GM23248 (cell line): ENCODE measurements at regions not wholly inside any gene's neighbourhood (a gene's known extent, or its start where the extent isn't known, plus 50 kb on each side); places are given as distances from the start of the nearest gene placed in this dataset.

Source experiments
- EZH2 ChIP-seq: fragments of 200-600 bp; sonication (generic); IDR thresholded peaks from 2 replicates; pipeline ENCODE4 v1.6.1; 2018; ENCODE audit warnings: antibody characterized with exemption, mild to moderate bottlenecking; ENCODE audit not compliant: insufficient read depth, poor library complexity, severe bottlenecking
- EZH2phosphoT487 ChIP-seq: fragments of 200-600 bp; sonication (generic); IDR thresholded peaks from 2 replicates; pipeline ENCODE4 v1.6.1; 2018; ENCODE audit warnings: antibody characterized with exemption, moderate library complexity, mild to moderate bottlenecking, low read depth; ENCODE audit not compliant: insufficient read depth

GRCh38 chr12:30822385-30823155 lies 67.8 kb upstream of the CAPRIN2 start:
- TF ChIP-seq EZH2: no peak
- TF ChIP-seq EZH2phosphoT487: no peak
